Ureter (tissue), 1 donor: ENCODE measurements at regions not wholly inside any gene's neighbourhood (a gene's known extent, or its start where the extent isn't known, plus 50 kb on each side); places are given as distances from the start of the nearest gene placed in this dataset.
"Not testable (repeated sequence)": the region's sequence is repeated elsewhere in the genome, so short reads cannot be mapped to it uniquely, and the experiment has no call there.

Experiments used
- DNase-seq: peaks from one replicate; pipeline ENCODE4 v3.0.0-alpha.2; 2020; ENCODE audit warnings: low spot score
- donor health status: DM: yes; HTN: yes; CAD: no.

GRCh38 chr2:85969367-85969766 lies 80.6 kb upstream of the ST3GAL5 start:
- DNase-seq: not testable (repeated sequence)

- not testable (repeated sequence) for DNase-seq
Observed at GRCh38 chr2:85965770-85966169, 77.0 kb upstream of the ST3GAL5 start.

GRCh38 chr2:85963747-85964418 lies 75.1 kb upstream of the ST3GAL5 start:
- DNase-seq: peak; percentile 31

- DNase-seq: no peak
Observed at GRCh38 chr2:85963068-85963467, 74.3 kb upstream of the ST3GAL5 start.

GRCh38 chr2:85961754-85962153 lies 73.0 kb upstream of the ST3GAL5 start:
- peak; percentile 29 for DNase-seq

- peak; percentile 6 for DNase-seq
Observed at GRCh38 chr2:85961053-85961452, 72.3 kb upstream of the ST3GAL5 start.

GRCh38 chr2:85959826-85960225 lies 71.0 kb upstream of the ST3GAL5 start:
- DNase-seq: no peak

GRCh38 chr2:85959185-85959584 lies 70.4 kb upstream of the ST3GAL5 start:
- no peak for DNase-seq

- no peak for DNase-seq
Observed at GRCh38 chr2:85958731-85959130, 69.9 kb upstream of the ST3GAL5 start.

GRCh38 chr2:85957256-85957655 lies 68.5 kb upstream of the ST3GAL5 start:
- no peak for DNase-seq

- DNase-seq: no peak
Observed at GRCh38 chr2:85956646-85957039, 67.9 kb upstream of the ST3GAL5 start.

GRCh38 chr2:85954590-85955458 lies 66.0 kb upstream of the ST3GAL5 start:
- DNase-seq: peak; percentile 85

- DNase-seq: no peak
Observed at GRCh38 chr2:85954192-85954589, 65.4 kb upstream of the ST3GAL5 start.

GRCh38 chr2:85953476-85953875 lies 64.7 kb upstream of the ST3GAL5 start:
- no peak for DNase-seq

- DNase-seq: no peak
Observed at GRCh38 chr2:85952196-85952734, 63.5 kb upstream of the ST3GAL5 start.

GRCh38 chr2:85951351-85952067 lies 62.7 kb upstream of the ST3GAL5 start:
- DNase-seq: no peak

- no peak for DNase-seq
Observed at GRCh38 chr2:85950743-85951142, 62.0 kb upstream of the ST3GAL5 start.

- DNase-seq: no peak
Observed at GRCh38 chr2:85949280-85949679, 60.5 kb upstream of the ST3GAL5 start.

- DNase-seq: no peak
Observed at GRCh38 chr2:85947593-85947992, 58.8 kb upstream of the ST3GAL5 start.

- no peak for DNase-seq
Observed at GRCh38 chr2:85945586-85945985, 56.8 kb upstream of the ST3GAL5 start.

GRCh38 chr2:85945172-85945571 lies 56.4 kb upstream of the ST3GAL5 start:
- DNase-seq: no peak

GRCh38 chr2:85942346-85942957 lies 53.7 kb upstream of the ST3GAL5 start:
- no peak for DNase-seq
